H9 (cell line): ENCODE measurements at regions not wholly inside any gene's neighbourhood (a gene's known extent, or its start where the extent isn't known, plus 50 kb on each side); places are given as distances from the start of the nearest gene placed in this dataset.

Experiments used
- DNase-seq: peaks from one replicate; pipeline ENCODE4 v3.0.0-alpha.2; 2017
- H2AFZ ChIP-seq: one replicate; pipeline ENCODE4 v1.6.1; 2013; ENCODE audit warnings: mild to moderate bottlenecking, low read length, control low read depth, moderate library complexity
- H2AK5ac ChIP-seq: 2 replicates; pipeline ENCODE4 v1.6.1; 2013; ENCODE audit warnings: low read length, control low read depth, mixed read lengths; ENCODE audit not compliant: insufficient read length
- H2BK120ac ChIP-seq: one replicate; pipeline ENCODE4 v1.6.1; 2013; ENCODE audit warnings: low read depth, mild to moderate bottlenecking, low read length, control low read depth, inconsistent platforms; ENCODE audit not compliant: poor library complexity, severe bottlenecking
- H2BK12ac ChIP-seq: 2 replicates; pipeline ENCODE4 v1.6.1; 2013; ENCODE audit warnings: low read length, control low read depth, mixed read lengths, low read depth; ENCODE audit not compliant: insufficient read length
- H2BK15ac ChIP-seq: 2 replicates; pipeline ENCODE4 v1.6.1; 2013; ENCODE audit warnings: low read depth, low read length, control low read depth
- H2BK20ac ChIP-seq: one replicate; pipeline ENCODE4 v1.6.1; 2013; ENCODE audit warnings: low read depth, mild to moderate bottlenecking, low read length, control low read depth, inconsistent platforms; ENCODE audit not compliant: poor library complexity, severe bottlenecking
- H2BK5ac ChIP-seq: 2 replicates; pipeline ENCODE4 v1.6.1; 2013; ENCODE audit warnings: low read length, control low read depth, mixed read lengths; ENCODE audit not compliant: insufficient read length
- H3K14ac ChIP-seq: 2 replicates; pipeline ENCODE4 v1.6.1; 2013; ENCODE audit warnings: low read length, control low read depth; ENCODE audit not compliant: insufficient read depth
- H3K18ac ChIP-seq: 2 replicates; pipeline ENCODE4 v1.6.1; 2013; ENCODE audit warnings: low read depth, mild to moderate bottlenecking, mixed read lengths, low read length, control low read depth; ENCODE audit not compliant: insufficient read length
- H3K23ac ChIP-seq: 2 replicates; pipeline ENCODE4 v1.6.1; 2013; ENCODE audit warnings: low read length, control low read depth, mixed read lengths, low read depth; ENCODE audit not compliant: insufficient read length
- H3K23me2 ChIP-seq: 2 replicates; pipeline ENCODE4 v1.6.1; 2013; ENCODE audit warnings: low read depth, mild to moderate bottlenecking, mixed read lengths, low read length, control low read depth; ENCODE audit not compliant: insufficient read length, poor library complexity, severe bottlenecking
- H3K27ac ChIP-seq: 2 replicates; pipeline ENCODE4 v1.5.1; 2013; ENCODE audit warnings: low read length, control low read depth, mixed read lengths, low read depth; ENCODE audit not compliant: insufficient read length
- H3K27me3 ChIP-seq: 2 replicates; pipeline ENCODE4 v1.6.1; 2013; ENCODE audit warnings: low read length, control low read depth, inconsistent platforms; ENCODE audit not compliant: insufficient read depth
- H3K4ac ChIP-seq: 2 replicates; pipeline ENCODE4 v1.6.1; 2013; ENCODE audit warnings: low read depth, mild to moderate bottlenecking, control low read depth, inconsistent platforms, low read length, moderate library complexity
- H3K4me1 ChIP-seq: 2 replicates; pipeline ENCODE4 v1.6.1; 2013; ENCODE audit warnings: low read length, control low read depth, inconsistent platforms; ENCODE audit not compliant: insufficient read depth
- H3K4me2 ChIP-seq: 2 replicates; pipeline ENCODE4 v1.6.1; 2013; ENCODE audit warnings: low read length, control low read depth, mixed read lengths; ENCODE audit not compliant: insufficient read length, insufficient read depth
- H3K56ac ChIP-seq: 2 replicates; pipeline ENCODE4 v1.6.1; 2013; ENCODE audit warnings: low read depth, mild to moderate bottlenecking, mixed read lengths, low read length, control low read depth; ENCODE audit not compliant: insufficient read length
- H3K79me1 ChIP-seq: 2 replicates; pipeline ENCODE4 v1.6.1; 2013; ENCODE audit warnings: low read depth, mild to moderate bottlenecking, moderate library complexity, low read length, control low read depth, inconsistent platforms; ENCODE audit not compliant: insufficient read depth, poor library complexity, severe bottlenecking
- H3K79me2 ChIP-seq: 2 replicates; pipeline ENCODE4 v1.6.1; 2013; ENCODE audit warnings: low read length, control low read depth, inconsistent platforms; ENCODE audit not compliant: insufficient read depth
- H3K9ac ChIP-seq: 2 replicates; pipeline ENCODE4 v1.6.1; 2013; ENCODE audit warnings: low read length, control low read depth, mixed read lengths; ENCODE audit not compliant: insufficient read length; ENCODE audit errors: extremely low read depth
- H3K9me3 ChIP-seq: one replicate; pipeline ENCODE4 v1.6.1; 2013; ENCODE audit warnings: low read depth, low read length, inconsistent platforms; ENCODE audit not compliant: control insufficient read depth
- H3T11ph ChIP-seq: one replicate; pipeline ENCODE4 v1.6.1; 2013; ENCODE audit warnings: mild to moderate bottlenecking, low read length, control low read depth, inconsistent platforms
- H4K20me1 ChIP-seq: one replicate; pipeline ENCODE4 v1.6.1; 2013; ENCODE audit not compliant: control insufficient read depth, insufficient read length, insufficient read depth
- H4K5ac ChIP-seq: 2 replicates; pipeline ENCODE4 v1.6.1; 2013; ENCODE audit warnings: low read depth, mild to moderate bottlenecking, mixed read lengths, low read length, control low read depth; ENCODE audit not compliant: insufficient read length
- H4K8ac ChIP-seq: replicated peaks from 2 replicates; pipeline ENCODE4 v1.6.1; 2013; ENCODE audit warnings: low read length, control low read depth, mixed read lengths, low read depth; ENCODE audit not compliant: insufficient read length
- H4K91ac ChIP-seq: 2 replicates; pipeline ENCODE4 v1.6.1; 2013; ENCODE audit warnings: low read depth, mild to moderate bottlenecking, moderate library complexity, mixed read lengths, low read length, control low read depth; ENCODE audit not compliant: insufficient read length
- H3K27ac Mint-ChIP-seq, 3 experiments: 2 replicates in 2 of 3; 3 replicates in 1 of 3; pipeline ENCODE4 v1.8.0; 2020 to 2021; ENCODE audit warnings: mixed read lengths in 3 of 3, mild to moderate bottlenecking in 1 of 3, moderate library complexity in 1 of 3
- H3K27me3 Mint-ChIP-seq: 2 replicates; pipeline ENCODE4 v1.8.0; 2021; ENCODE audit warnings: low read depth, mild to moderate bottlenecking, moderate library complexity, mixed read lengths
- H3K36me3 Mint-ChIP-seq, 3 experiments: 2 replicates in 2 of 3; 3 replicates in 1 of 3; pipeline ENCODE4 v1.8.0; 2020 to 2021; ENCODE audit warnings: low read depth in 3 of 3, mixed read lengths in 3 of 3; ENCODE audit not compliant: insufficient read depth in 1 of 3
- H3K4me1 Mint-ChIP-seq, 2 experiments: 2 replicates each; pipeline ENCODE4 v1.8.0; 2020; ENCODE audit warnings: mixed read lengths in 2 of 2
- H3K4me3 Mint-ChIP-seq, 2 experiments: 2 replicates in 1 of 2; 3 replicates in 1 of 2; pipeline ENCODE4 v1.8.0; 2020 to 2021; ENCODE audit warnings: mild to moderate bottlenecking in 2 of 2, mixed read lengths in 2 of 2, moderate library complexity in 1 of 2
- H3K9me3 Mint-ChIP-seq, 2 experiments: 2 replicates in 1 of 2; 3 replicates in 1 of 2; pipeline ENCODE4 v1.8.0; 2020; ENCODE audit warnings: mild to moderate bottlenecking in 2 of 2, mixed read lengths in 2 of 2, moderate library complexity in 1 of 2
- WGBS: extraction: QIAGEN DNeasy Blood & Tissue Kit; methylation state at CpG from one replicate; pipeline ENCODE4 v1.1.7; 2013; ENCODE audit warnings: missing lambda C conversion rate, low lambda C conversion rate, mixed read lengths; ENCODE audit not compliant: insufficient read length; ENCODE audit errors: extremely low coverage; 5-methylcytosine and 5-hydroxymethylcytosine counted together
- TF ChIP-seq, protein P1 (sequence below): fragments of 200-600 bp; sonication (generic); conservative IDR thresholded peaks from 3 replicates; pipeline ENCODE4 v1.8.0; 2021; ENCODE audit warnings: antibody characterized with exemption, mild to moderate bottlenecking

DNA sequence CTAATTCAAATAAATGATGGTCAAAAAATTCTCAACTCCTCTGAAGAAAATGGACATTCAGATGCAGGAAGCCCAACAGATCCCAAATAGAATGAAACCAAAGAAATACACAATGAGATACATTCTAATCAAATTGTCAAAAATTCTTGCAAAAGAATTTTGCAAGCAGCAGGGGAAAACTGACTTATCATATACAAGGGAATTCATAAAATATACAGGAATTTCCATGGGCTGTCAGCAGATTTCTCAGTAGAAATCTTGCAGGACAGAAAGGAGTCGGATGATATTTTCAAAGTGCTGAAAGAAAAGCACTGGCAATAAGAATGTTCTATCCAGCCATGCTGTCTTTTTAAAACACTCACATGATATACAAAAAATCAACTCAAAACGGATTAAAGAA is 194.6 kb upstream of the ZC3H12C start:
- H3K36me3 Mint-ChIP-seq: peaks cover 0 to 14% (median 0%) of the 10 kb centered on the region in 3 experiments; a peak in 3 of 7 replicates
- H2BK20ac ChIP-seq: no peak overlapping the region
- no peak overlapping the region for H3K4ac ChIP-seq
- H2BK5ac ChIP-seq: no peak overlapping the region
- peaks cover 4 to 9% of the 10 kb centered on the region in 2 experiments; a peak in 1 of 4 replicates for H3K4me1 Mint-ChIP-seq
- H4K8ac ChIP-seq: no peak overlapping the region
- H3K27me3 ChIP-seq: no peaks in the 10 kb centered on the region
- WGBS: no CpG with 5 or more reads among the region's 2 CpGs
- H3K9me3 ChIP-seq: no peaks in the 10 kb centered on the region
- H2AK5ac ChIP-seq: no peak overlapping the region
- H3K23ac ChIP-seq: no peak overlapping the region
- no peaks in the 10 kb centered on the region for H3K27me3 Mint-ChIP-seq
- H3K23me2 ChIP-seq: no peaks in the 10 kb centered on the region
- H4K20me1 ChIP-seq: no peaks in the 10 kb centered on the region
- DNase-seq: no peak
- no peak overlapping the region for H2AFZ ChIP-seq
- TF ChIP-seq, protein P1, sequence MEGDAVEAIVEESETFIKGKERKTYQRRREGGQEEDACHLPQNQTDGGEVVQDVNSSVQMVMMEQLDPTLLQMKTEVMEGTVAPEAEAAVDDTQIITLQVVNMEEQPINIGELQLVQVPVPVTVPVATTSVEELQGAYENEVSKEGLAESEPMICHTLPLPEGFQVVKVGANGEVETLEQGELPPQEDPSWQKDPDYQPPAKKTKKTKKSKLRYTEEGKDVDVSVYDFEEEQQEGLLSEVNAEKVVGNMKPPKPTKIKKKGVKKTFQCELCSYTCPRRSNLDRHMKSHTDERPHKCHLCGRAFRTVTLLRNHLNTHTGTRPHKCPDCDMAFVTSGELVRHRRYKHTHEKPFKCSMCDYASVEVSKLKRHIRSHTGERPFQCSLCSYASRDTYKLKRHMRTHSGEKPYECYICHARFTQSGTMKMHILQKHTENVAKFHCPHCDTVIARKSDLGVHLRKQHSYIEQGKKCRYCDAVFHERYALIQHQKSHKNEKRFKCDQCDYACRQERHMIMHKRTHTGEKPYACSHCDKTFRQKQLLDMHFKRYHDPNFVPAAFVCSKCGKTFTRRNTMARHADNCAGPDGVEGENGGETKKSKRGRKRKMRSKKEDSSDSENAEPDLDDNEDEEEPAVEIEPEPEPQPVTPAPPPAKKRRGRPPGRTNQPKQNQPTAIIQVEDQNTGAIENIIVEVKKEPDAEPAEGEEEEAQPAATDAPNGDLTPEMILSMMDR: no peak
- H3K27ac Mint-ChIP-seq: no peak overlapping the region
- peaks cover 13 to 15% of the 10 kb centered on the region in 2 experiments for H3K9me3 Mint-ChIP-seq
- no peak overlapping the region for H3K4me2 ChIP-seq
- H3K4me3 Mint-ChIP-seq: no peak overlapping the region
- no peak overlapping the region for H3K18ac ChIP-seq
- no peak overlapping the region for H2BK12ac ChIP-seq
- H2BK15ac ChIP-seq: no peak overlapping the region
- H3K9ac ChIP-seq: no peak overlapping the region
- no peaks in the 10 kb centered on the region for H3K79me1 ChIP-seq
- H3T11ph ChIP-seq: no peak overlapping the region
- no peak overlapping the region for H3K56ac ChIP-seq
- H2BK120ac ChIP-seq: no peak overlapping the region
- no peak overlapping the region for H4K5ac ChIP-seq
- H4K91ac ChIP-seq: no peak overlapping the region
- no peaks in the 10 kb centered on the region for H3K79me2 ChIP-seq
- H3K27ac ChIP-seq: no peak overlapping the region
- no peaks in the 10 kb centered on the region for H3K4me1 ChIP-seq
- no peak overlapping the region for H3K14ac ChIP-seq
